HG03095 (cell line): ENCODE measurements at regions not wholly inside any gene's neighbourhood (a gene's known extent, or its start where the extent isn't known, plus 50 kb on each side); places are given as distances from the start of the nearest gene placed in this dataset.

Source experiments
- ATAC-seq: cut with Tn5 transposase; IDR thresholded peaks from one replicate; pipeline ENCODE4 v1.9.1; 2021; ENCODE audit warnings: moderate library complexity; ENCODE audit not compliant: unreplicated experiment

DNA sequence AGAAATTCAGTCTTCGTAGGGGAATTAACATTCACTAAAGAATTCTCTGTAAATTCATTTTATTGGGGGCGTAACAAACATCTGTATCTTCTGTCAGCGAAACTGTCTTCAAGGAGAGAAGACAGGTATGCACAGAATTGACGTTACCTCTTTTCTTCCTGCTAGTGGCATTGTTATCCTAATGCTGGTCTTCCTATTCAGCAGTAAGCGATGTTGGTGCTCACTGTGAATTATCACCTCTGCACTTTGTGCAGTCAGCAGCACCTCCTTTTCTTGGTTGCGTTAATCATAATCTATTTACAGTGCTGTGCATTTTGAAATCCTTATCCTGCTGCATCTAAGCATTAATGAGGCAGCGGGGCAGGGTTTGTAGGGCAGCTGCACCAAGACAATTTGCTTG, 362.3 kb downstream of the SLC4A3 start:
- ATAC-seq: no peak

DNA sequence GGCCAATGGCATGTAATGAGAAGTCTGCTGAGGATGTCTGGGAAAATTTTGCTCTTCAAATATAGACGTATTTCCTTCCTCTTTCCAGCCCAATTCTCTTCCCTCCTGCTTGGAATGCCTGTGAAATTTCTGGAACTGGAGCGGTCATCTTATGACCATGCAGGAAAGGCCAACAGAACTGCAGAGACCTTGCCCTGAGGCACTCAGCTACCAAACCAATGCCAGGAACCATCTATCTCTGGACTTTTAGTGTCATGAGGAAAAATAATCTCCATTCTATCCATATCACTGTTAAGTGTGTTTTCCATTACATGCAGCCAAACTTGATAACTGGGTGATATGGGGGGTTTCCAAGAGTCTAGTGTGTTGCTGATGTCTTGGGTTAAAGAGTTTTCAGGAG, 363.7 kb downstream of the SLC4A3 start:
- no peak for ATAC-seq

DNA sequence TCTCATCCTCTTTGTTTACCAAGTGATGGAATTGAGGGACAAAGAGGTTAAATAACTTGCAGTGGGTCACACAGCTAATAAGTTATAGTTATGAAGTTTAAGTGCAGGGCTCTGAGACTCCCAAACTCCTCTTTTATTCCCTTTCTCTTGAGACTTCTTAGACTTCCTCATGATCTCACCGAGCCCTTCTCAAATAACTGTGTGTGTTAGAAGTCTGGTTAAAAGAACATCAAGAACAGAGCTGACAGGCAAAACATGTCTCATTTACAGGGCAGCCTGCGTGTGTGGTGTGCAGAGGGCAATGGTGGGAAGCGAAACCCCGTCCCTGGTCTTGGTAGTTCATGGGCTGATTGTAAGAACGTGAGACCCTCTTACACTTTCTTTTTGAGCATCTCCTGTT, 368.0 kb downstream of the SLC4A3 start:
- no peak for ATAC-seq

DNA sequence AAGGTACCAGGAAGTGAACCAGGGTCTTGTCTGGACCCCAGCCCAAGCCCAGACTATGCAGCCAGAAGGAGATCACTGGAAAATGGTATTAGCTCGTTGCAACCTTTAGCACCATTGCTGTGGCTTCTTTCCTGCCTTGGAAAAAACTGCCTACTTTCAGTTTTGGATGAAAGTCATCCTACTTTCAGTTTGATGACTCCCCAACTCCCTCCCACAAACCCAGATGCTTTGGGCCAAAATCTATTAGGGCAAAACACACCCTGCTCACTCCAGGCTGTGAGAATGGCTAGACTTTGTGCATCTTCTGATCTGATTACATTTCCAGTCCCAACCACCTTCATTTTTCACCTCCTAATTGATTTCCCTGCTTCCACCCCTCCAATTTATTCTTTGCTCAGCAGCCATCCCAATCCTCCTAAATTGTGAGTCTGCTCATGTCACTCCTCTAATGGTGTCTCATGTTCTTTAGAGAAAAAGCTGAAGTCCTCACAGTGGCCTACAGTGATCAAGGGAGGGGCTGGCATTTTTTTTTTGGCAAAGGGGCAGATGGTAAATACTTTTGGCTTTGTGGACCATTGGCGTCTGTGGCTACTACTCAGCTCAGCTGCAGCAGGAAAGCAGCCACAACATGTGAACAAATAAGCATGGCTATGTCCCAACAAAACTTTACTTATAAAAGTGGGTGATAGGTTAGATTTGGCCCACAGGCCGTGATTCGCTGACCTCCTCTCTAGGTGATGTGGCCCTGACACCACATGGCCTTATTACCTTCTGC, 368.7 kb downstream of the SLC4A3 start:
- no peak for ATAC-seq

DNA sequence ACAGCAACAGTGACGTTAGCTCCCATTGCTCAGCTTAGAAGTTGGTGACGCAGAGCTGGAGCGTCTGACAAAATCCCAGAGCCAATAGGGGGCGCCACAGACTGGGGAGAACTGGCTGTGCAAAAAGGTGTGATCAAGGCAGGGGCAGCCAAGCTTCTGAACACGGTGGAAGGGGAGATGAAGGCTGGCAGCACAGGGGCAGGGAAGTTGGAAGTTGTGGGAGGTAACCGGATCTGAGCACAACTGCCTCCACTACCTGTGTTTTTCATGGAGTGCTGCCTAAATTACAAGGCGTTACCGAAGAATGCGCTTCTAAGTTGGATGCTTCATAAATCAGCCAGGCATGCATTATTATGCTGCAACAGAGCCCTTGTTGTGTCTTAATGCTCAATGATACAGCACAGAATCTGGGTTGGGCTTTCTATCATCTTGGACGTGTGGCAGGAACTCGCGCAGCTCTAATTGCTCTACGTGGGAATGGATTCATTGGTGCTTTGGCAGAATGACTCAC, 370.0 kb downstream of the SLC4A3 start:
- ATAC-seq: no peak

DNA sequence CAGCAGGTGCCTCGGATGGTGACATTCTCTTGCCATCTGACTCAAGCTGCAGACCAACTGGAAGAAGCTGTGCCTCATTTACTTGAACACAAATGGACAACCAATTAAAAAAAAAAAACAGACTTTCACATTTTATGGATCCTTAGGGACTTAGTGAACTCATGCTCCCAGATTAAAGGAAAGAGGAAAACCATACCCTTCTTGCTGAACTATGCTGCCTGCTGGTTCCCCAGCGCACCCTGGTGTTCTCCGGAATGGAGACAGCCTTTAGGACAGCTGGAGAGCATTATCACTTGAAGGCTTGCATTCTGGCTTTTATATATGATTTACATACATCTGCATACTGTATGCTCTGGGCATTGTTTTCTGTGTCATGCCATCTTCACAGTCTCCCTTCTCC, 370.7 kb downstream of the SLC4A3 start:
- no peak for ATAC-seq

DNA sequence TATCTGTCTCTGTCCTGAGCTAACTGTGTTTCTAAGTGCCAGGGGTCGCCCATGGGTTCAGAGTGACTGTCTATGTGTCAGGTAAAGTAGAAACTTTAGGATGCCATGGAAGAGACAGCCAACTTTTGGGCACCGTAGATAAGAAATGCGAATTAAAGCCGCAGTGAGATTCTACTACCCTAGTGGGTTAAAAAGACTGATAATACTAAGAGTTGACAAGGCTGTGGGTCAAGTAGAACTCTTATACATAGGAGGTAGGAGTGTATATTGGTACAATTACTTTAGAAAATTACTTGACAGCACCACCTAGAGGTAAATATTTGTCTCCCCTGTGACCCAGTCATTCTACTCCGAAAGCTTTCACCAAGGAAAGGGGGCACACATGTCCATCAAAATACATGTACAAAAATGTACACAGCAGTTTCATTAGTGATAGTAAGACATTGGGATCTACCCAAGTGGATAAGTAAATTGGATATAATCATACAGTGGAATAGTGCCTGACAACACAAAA, 371.3 kb downstream of the SLC4A3 start:
- no peak for ATAC-seq

DNA sequence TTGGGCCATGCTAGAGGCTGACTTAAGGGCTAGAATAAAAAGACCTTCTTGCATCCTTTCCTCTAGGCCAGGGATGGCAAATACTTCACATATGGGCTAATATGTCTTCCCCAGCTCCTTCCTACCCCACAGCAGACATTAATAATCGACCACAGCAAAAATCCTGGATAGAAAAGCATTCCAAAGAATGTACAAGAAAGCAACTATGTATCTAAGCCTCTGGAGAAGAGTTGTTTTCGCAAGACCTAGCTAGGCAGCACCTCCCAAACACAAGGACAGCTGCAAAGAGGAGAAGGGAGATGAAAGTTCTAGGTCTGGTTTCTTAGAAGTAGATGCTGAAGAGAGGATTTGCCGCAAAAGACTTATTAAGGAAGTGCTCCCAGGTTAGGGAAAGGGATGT, 372.6 kb downstream of the SLC4A3 start:
- no peak for ATAC-seq

DNA sequence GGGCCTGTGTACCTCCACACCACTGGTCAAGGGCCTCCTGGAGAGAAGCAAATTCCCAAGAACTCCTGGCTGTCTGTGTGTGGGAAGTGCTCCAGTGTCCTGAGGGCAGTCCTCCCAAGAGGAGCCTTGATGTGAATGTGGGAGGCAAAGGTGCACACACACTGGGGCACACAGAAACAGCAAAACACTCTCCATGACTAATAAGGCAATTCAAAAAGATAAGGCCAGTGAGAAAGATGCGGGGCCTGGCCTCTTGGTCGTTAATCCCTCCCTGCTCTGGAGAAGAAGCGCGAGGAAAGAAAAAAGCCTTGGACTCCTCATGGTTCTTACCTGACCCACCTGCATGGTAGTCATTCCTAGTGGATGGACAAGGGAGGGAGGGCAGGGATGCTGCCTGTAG, 373.2 kb downstream of the SLC4A3 start:
- ATAC-seq: no peak

DNA sequence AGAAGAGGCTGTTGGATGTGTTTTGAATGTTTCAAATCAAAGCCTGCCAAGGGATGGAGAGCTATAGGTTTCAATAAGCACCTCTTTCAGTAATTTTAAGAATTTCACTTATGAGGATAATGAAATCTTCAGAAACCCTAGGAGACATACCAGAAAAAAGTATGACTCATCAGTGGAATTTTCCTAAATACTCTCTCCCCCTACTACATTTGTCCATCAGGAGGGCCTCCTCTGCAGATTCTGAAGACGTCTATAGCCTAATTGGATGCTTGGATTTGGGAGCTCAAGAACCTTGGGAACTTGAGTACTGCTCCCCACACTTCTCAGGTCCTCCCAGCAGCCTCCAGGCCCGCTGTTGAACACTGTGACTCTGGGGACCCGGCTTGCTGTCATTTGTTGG, 374.3 kb downstream of the SLC4A3 start:
- no peak for ATAC-seq

DNA sequence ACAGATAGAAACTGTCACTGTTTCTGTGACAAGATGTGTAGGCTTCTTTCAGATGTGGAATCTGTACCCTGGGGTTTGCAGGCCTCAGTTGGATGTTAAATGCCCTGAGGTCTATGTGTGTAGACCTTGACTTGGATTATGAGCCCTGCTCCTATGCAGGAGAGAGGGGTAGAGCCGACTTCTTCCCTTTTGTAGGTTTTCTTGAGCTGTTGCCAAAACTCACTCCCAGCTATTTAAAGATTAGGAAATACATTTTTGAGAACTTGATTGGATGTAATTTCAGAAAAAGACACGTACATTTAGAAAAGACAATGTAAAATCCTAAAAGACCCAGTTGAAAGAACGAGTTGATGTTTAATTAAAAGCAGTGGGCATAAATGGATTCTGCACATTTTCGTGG, 374.8 kb downstream of the SLC4A3 start:
- ATAC-seq: no peak

DNA sequence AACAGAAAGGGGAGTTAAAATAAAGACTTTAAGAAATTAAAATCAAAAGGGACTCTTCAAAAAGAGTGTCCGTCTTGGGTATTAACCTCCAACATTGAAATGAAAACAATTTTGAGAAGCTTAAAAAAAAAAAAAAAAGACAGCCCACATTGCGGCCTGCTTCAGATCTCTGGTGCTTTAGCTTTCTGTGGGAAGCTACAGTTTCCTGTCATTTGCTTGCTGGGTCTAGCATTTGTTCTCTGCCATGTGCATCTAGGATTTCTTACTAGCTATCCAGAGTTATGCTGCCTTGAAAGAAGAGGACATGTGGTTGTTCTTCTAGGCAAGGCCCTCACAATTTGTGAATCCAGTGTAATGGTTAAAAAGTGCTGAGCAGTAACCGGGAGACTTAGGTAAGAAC, 375.3 kb downstream of the SLC4A3 start:
- ATAC-seq: no peak

DNA sequence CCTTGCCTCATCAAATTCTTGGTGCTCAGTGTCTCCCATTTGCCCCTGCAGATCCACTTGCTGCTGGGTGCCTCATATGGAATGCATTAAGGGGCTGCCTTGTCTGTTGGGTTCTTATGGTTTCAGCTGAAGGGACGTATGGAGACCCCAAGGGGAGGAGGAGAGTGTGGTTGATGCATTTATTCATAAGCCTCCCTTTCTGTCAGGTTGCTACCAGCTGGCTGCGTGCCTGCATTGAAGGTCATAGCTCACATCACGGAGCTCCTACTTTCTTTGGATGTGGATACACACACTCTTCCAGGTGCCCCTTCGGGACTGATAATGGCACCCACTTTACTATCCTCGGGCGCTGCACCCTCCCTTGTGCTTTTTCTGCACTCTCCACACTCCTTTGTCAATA, 377.9 kb downstream of the SLC4A3 start:
- ATAC-seq: no peak

DNA sequence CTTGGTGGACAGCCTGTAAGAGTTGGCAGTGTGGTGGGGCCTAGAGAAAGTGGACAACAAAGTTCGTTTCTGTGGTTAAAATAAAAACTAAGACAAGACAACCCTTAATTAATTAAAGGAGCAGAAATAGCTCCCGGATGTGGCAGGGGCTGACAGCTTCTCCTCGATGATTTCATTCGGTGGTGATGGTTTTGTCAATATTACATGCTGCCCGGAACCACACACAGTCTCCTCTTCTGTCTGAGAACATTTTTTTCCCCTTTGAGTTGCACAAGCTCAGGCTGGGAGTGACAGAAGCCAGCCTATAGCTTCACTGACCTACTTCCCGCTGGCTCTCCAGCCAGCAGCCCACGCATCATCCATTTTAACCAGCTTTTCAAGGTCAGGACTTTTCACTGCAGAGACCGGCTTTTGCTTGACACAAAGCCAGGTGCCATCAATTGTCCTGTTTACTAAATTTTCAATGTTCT, 378.8 kb downstream of the SLC4A3 start:
- ATAC-seq: no peak

DNA sequence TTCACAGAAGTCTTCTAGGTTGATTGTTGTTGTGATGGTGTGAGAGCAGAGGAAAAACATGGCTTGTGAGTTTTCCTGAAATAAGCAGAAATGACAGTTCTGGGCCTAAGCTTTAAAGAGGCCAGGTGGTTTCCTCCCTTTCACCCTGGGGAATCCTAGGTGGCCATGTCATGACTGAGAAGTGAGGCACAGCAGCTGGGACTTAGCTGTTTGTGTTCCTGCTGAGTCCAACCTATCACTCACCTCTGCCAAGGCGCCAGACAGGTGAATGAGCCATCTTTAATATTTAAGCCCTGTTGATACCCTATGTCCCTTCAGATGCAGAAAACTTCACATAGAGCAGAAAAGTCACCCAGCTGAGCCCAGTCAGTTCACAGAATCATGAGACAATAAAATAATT, 384.4 kb downstream of the SLC4A3 start:
- no peak for ATAC-seq

DNA sequence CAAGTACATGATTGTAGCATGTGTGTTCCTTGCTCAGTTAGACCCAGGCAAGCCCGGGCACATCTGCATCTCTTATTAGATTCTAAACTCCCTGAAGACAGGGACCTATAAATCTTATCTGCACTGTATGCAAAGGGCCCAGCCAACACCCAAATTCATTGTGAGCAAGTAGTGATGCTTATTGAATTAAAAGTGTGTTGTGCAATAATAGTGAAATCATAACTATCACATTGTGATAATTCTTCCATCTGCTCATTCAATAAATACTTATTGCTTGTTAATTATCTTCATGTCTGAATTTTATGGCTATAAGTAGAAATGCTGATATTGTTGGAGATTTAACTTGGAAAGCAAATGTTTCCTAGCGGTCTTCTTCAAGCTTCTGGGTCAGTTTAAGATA, 387.5 kb downstream of the SLC4A3 start:
- ATAC-seq: no peak

DNA sequence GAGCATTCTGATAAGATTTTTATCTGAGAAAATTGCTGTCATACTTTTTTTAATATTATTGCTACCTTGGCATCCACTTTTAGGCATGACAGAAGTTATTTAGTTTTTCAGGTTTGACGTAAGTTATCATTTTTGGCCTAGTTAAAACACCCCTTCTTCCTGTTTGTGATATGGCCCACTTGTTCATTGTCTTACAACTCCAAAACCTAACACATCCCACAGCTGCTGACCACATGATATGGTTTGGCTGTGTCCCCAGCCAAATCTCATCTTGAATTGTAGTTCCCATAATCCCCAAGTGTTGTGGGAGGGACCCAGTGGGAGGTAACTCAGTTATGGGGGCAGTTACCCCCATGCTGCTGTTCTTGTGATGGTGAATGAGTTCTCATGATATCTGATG, 388.1 kb downstream of the SLC4A3 start:
- no peak for ATAC-seq

DNA sequence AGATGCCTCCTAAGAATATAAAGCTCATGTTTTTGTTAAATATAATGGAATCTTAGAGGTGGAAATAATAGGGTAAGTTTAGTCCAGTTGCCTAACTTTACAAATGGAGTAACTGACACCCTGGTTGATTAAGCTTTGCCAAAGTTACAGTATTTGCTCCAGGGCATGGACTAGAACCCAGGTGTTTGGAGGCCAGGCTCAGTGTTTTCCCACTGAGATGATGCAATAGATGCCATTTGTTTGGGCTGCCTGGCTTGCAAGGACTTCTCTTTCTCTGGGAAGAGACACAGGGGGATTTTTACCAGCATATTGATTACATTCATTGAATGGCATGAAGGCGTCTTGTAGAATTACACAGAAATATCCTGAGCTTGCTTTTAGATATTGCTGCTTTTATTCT, 397.8 kb downstream of the SLC4A3 start:
- no peak for ATAC-seq

DNA sequence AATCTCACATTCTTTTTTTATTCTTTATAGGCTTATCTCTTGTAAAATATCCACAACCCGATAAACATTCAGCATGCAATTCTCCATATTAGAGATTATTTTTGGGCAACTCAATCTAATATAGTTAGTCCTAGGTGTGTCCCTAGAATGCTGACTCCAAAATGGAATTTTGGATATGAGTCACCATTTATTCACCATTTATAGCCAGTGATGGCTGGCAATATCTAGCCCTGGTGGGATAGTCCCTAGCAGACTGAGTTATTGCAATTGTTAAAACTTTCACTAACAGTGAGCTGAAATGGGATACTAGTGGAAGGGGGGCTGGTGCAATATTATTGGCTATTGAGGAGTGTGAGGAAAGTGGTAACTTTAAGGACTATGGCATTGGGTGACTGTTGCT, 401.6 kb downstream of the SLC4A3 start:
- no peak for ATAC-seq

DNA sequence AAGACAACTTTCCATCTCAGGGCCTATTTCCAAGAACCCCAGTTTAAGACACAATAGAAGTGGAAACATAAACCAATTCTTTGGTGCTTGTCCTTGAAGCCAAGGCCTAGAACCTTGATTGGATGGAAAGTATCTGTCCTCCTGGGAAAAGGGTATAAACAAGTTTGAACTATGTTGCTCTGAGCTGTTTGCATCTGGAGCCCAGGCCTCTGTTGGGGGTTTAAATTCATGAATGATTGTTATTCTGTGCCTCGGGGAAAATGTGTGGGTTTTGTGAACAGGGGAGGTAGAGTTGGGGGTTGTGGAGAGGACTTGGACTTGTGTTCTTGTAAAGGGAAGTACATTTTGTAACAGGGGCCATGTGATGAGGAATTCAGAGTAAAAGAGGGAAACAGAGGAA, 406.1 kb downstream of the SLC4A3 start:
- ATAC-seq: no peak

DNA sequence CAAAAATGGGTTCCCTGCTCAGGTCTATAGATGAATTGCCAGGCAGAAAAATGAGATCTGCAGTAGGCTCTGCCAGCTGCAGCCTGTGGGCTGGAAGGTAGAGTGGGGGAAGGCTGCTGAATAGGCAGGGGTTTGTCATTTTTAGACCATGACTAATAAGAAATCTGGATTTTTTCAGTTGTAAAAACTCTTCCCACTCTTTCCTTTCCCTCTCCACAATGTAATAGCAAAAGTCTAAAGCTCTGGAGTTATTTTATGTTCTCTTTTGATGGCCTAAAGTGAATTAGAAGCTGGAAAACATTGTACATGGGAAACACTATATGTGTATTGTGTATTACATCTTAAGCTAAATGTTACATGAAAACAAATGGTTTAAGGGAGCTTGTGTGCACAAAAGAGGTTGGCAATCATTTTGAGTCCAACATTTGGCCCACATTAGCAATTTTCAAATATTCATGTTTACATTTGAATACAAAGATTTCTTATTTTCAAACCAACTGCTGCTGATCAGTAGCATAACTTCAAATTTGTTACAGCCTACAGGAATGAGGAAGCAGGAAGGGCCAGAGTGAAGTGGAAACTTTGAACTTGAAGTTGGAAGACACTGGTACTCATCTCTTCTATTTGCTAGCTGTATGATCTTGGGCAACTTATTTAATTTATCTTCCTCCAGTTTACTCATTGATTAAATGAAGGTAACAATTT, 407.1 kb downstream of the SLC4A3 start:
- no peak for ATAC-seq

DNA sequence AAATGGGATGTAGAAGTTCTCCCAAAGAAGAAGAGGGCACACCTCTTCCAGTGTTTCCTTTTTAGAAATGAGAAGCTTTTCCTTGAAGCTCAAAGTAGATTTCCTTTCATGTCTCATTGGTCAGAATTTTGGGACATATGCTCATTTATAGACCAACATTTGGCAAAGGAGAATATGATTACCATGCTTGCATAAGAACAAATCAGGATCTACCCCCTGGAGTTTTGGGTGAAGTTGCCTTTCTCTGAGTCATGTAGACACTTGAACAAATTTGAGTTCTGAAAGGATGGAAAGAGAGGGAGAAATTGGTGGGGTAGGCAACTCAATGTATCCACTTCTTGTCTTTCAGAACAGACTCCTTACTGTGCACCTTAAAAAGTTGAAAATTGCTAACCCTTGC, 409.0 kb downstream of the SLC4A3 start:
- ATAC-seq: no peak
